Natural killer cell (primary cell): ENCODE measurements at regions not wholly inside any gene's neighbourhood (a gene's known extent, or its start where the extent isn't known, plus 50 kb on each side); places are given as distances from the start of the nearest gene placed in this dataset.
"Not testable (repeated sequence)": the region's sequence is repeated elsewhere in the genome, so short reads cannot be mapped to it uniquely, and the experiment has no call there.

Experiments
- ATAC-seq, 3 donors: fragments of 150-1000 bp in 2 of 3; fragments of 200-7000 bp in 1 of 3; cut with Tn5 transposase; 1 replicate in 1 of 3; 2 replicates in 2 of 3; pipeline ENCODE4 v1.10.0; 2021; ENCODE audit warnings: mild to moderate bottlenecking in 2 of 3, moderate library complexity in 2 of 3
- DNase-seq, 2 donors: peaks; one replicate each; pipeline versions ENCODE4 v3.0.0 to v3.0.0-alpha.2; 2013 to 2021; ENCODE audit warnings: mixed read lengths in 1 of 2
- H3K27ac ChIP-seq: one replicate; pipeline ENCODE4 v1.5.1; 2013; ENCODE audit warnings: mild to moderate bottlenecking, low read length
- H3K27me3 ChIP-seq: one replicate; pipeline ENCODE4 v1.6.1; 2013; ENCODE audit warnings: low read length; ENCODE audit not compliant: control insufficient read depth, insufficient read depth
- H3K36me3 ChIP-seq: one replicate; pipeline ENCODE4 v1.6.1; 2013; ENCODE audit warnings: low read length; ENCODE audit not compliant: control insufficient read depth, insufficient read depth
- H3K4me1 ChIP-seq: one replicate; pipeline ENCODE4 v1.6.1; 2013; ENCODE audit warnings: low read length; ENCODE audit not compliant: control insufficient read depth, insufficient read depth
- H3K4me3 ChIP-seq: one replicate; pipeline ENCODE4 v1.5.1; 2013; ENCODE audit warnings: low read length
- H3K9me3 ChIP-seq: one replicate; pipeline ENCODE4 v1.6.1; 2013; ENCODE audit warnings: low read length; ENCODE audit not compliant: control insufficient read depth, insufficient read depth
- H3K27ac Mint-ChIP-seq, 2 donors: one replicate each; pipeline ENCODE4 v1.8.0; 2022; ENCODE audit warnings: mild to moderate bottlenecking in 2 of 2, mixed read lengths in 2 of 2, moderate library complexity in 1 of 2
- H3K27me3 Mint-ChIP-seq, 2 donors: one replicate each; pipeline ENCODE4 v1.8.0; 2022; ENCODE audit warnings: low read depth in 2 of 2, mixed read lengths in 2 of 2
- H3K36me3 Mint-ChIP-seq: one replicate; pipeline ENCODE4 v1.8.0; 2022; ENCODE audit warnings: mixed read lengths
- H3K4me1 Mint-ChIP-seq, 2 donors: one replicate each; pipeline ENCODE4 v1.8.0; 2022; ENCODE audit warnings: mixed read lengths in 2 of 2
- H3K4me3 Mint-ChIP-seq: one replicate; pipeline ENCODE4 v1.8.0; 2022; ENCODE audit warnings: mild to moderate bottlenecking, moderate library complexity, mixed read lengths
- H3K9me3 Mint-ChIP-seq, 2 donors: one replicate each; pipeline ENCODE4 v1.8.0; 2022; ENCODE audit warnings: mixed read lengths in 2 of 2
- WGBS: methylation state at CpG from one replicate; pipeline ENCODE4 v1.1.7; 2013; ENCODE audit warnings: missing lambda C conversion rate; ENCODE audit not compliant: insufficient coverage; 5-methylcytosine and 5-hydroxymethylcytosine counted together
- intact Hi-C: fragments of 100-400 bp; cut with micrococcal nuclease; formaldehyde crosslinking; loops from one replicate; pipeline ENCODE4 v1.14.2; 2022

- H3K36me3 ChIP-seq, ATAC-seq, H3K4me3 Mint-ChIP-seq, H3K27me3 ChIP-seq, H3K4me3 ChIP-seq, H3K9me3 Mint-ChIP-seq, H3K27me3 Mint-ChIP-seq, intact Hi-C loops, H3K4me1 Mint-ChIP-seq, H3K9me3 ChIP-seq, H3K36me3 Mint-ChIP-seq: not testable (repeated sequence)
- 68% methylated on average over 5 of the region's 11 CpGs for WGBS
- DNase-seq, result peak in 1 of 2 donors; percentile 7
- peak overlapping the region; percentile 91 to 94 for H3K27ac Mint-ChIP-seq
- peaks cover 14% of the 10 kb centered on the region for H3K4me1 ChIP-seq
- H3K27ac ChIP-seq, result peak overlapping the region; percentile 67
These were observed 246.9 kb upstream of the PLGLB2 start for GRCh38 chr2:87500951-87501350.

GRCh38 chr2:87502948-87503347, 244.9 kb upstream of the PLGLB2 start:
- 100% methylated on average over 1 of the region's 5 CpGs for WGBS
- intact Hi-C loops, H3K4me3 ChIP-seq: not testable (repeated sequence)

GRCh38 chr2:87505239-87505638, 242.6 kb upstream of the PLGLB2 start:
- H3K9me3 Mint-ChIP-seq, H3K27me3 Mint-ChIP-seq, H3K4me3 ChIP-seq, H3K27me3 ChIP-seq, H3K4me3 Mint-ChIP-seq, H3K36me3 Mint-ChIP-seq, intact Hi-C loops, DNase-seq, ATAC-seq, H3K36me3 ChIP-seq, H3K27ac Mint-ChIP-seq, H3K27ac ChIP-seq, H3K9me3 ChIP-seq: not testable (repeated sequence)
- peaks cover 4 to 11% of the 10 kb centered on the region in 2 donors for H3K4me1 Mint-ChIP-seq
- H3K4me1 ChIP-seq, result peaks cover 18% of the 10 kb centered on the region
- no CpG with 5 or more reads among the region's 3 CpGs for WGBS

More at GRCh38 chr2:87502948-87503347, 244.9 kb upstream of the PLGLB2 start:
- H3K9me3 ChIP-seq, H3K27ac ChIP-seq, ATAC-seq, H3K27me3 ChIP-seq, H3K4me3 Mint-ChIP-seq, H3K36me3 Mint-ChIP-seq, H3K4me1 Mint-ChIP-seq, H3K9me3 Mint-ChIP-seq, H3K27ac Mint-ChIP-seq, DNase-seq, H3K36me3 ChIP-seq, H3K27me3 Mint-ChIP-seq: not testable (repeated sequence)
- peaks cover 12% of the 10 kb centered on the region for H3K4me1 ChIP-seq

GRCh38 chr2:87505909-87506308, 242.0 kb upstream of the PLGLB2 start:
- H3K27me3 ChIP-seq, DNase-seq, H3K27ac Mint-ChIP-seq, H3K4me3 Mint-ChIP-seq, H3K27ac ChIP-seq, H3K36me3 ChIP-seq, H3K36me3 Mint-ChIP-seq, intact Hi-C loops, H3K4me1 Mint-ChIP-seq, H3K27me3 Mint-ChIP-seq, ATAC-seq, H3K9me3 ChIP-seq, H3K4me3 ChIP-seq, H3K9me3 Mint-ChIP-seq: not testable (repeated sequence)
- WGBS, result no CpG with 5 or more reads among the region's 3 CpGs
- peaks cover 14% of the 10 kb centered on the region for H3K4me1 ChIP-seq

- H3K36me3 Mint-ChIP-seq, intact Hi-C loops, H3K4me3 ChIP-seq, DNase-seq, H3K4me1 Mint-ChIP-seq, H3K27me3 Mint-ChIP-seq, H3K9me3 ChIP-seq, H3K36me3 ChIP-seq, H3K27me3 ChIP-seq, H3K9me3 Mint-ChIP-seq: not testable (repeated sequence)
- peak; percentile 44 to 60 (median 45) for ATAC-seq
- Mint-ChIP-seq H3K4me3 (peak overlapping the region; percentile 57), H3K27ac (peak overlapping the region; percentile 84 to 90)
- peak overlapping the region; percentile 71 for H3K27ac ChIP-seq
- 72% methylated on average over 3 of the region's 13 CpGs for WGBS
- peaks cover 11% of the 10 kb centered on the region for H3K4me1 ChIP-seq
These were observed 240.2 kb upstream of the PLGLB2 start for GRCh38 chr2:87507378-87508348.

GRCh38 chr2:87511195-87511778, 236.6 kb upstream of the PLGLB2 start:
- H3K4me3 Mint-ChIP-seq, intact Hi-C loops, H3K9me3 Mint-ChIP-seq, H3K4me3 ChIP-seq, H3K9me3 ChIP-seq, H3K27me3 Mint-ChIP-seq, H3K36me3 ChIP-seq, H3K36me3 Mint-ChIP-seq, DNase-seq, H3K27me3 ChIP-seq: not testable (repeated sequence)
- Mint-ChIP-seq H3K27ac (peak overlapping the region in 1 of 2 donors; percentile 82), H3K4me1 (peaks cover 7 to 12% of the 10 kb centered on the region in 2 donors)
- Histone ChIP-seq H3K27ac (peak overlapping the region; percentile 52), H3K4me1 (peaks cover 17% of the 10 kb centered on the region)
- ATAC-seq, result peak in 1 of 3 donors; percentile 1
- no CpG with 5 or more reads among the region's 8 CpGs for WGBS

GRCh38 chr2:87512864-87513530, 234.9 kb upstream of the PLGLB2 start:
- ATAC-seq, H3K27me3 ChIP-seq, H3K36me3 ChIP-seq, H3K4me3 ChIP-seq, H3K9me3 Mint-ChIP-seq, intact Hi-C loops, H3K36me3 Mint-ChIP-seq, DNase-seq, H3K4me3 Mint-ChIP-seq, H3K9me3 ChIP-seq, H3K27me3 Mint-ChIP-seq: not testable (repeated sequence)
- H3K27ac ChIP-seq, result peak overlapping the region; percentile 64
- WGBS, result no CpG with 5 or more reads among the region's 6 CpGs
- Mint-ChIP-seq H3K4me1 (peaks cover 7 to 12% of the 10 kb centered on the region in 2 donors), H3K27ac (peak overlapping the region in 1 of 2 donors; percentile 64)
- H3K4me1 ChIP-seq, result peaks cover 24% of the 10 kb centered on the region
